Astrocyte of the cerebellum (primary cell): ENCODE measurements at regions not wholly inside any gene's neighbourhood (a gene's known extent, or its start where the extent isn't known, plus 50 kb on each side); places are given as distances from the start of the nearest gene placed in this dataset.

Experiments used
- DNase-seq: peaks from one replicate; pipeline ENCODE4 v3.0.0-alpha.2; 2011; ENCODE audit warnings: low read depth
- H3K4me3 ChIP-seq: 2 replicates; pipeline ENCODE4 v1.5.1; 2011; ENCODE audit warnings: mild to moderate bottlenecking, low read depth, low read length, moderate library complexity
- CTCF ChIP-seq: IDR thresholded peaks from 2 replicates; pipeline ENCODE4 v1.5.1; 2012; ENCODE audit warnings: low read length, low read depth, moderate library complexity, mild to moderate bottlenecking; ENCODE audit errors: missing control alignments
- in situ Hi-C: cut with HindIII; loops from 2 replicates; pipeline ENCODE4 v1.10.0; 2017; ENCODE audit warnings: low sequenced_read_pairs

- in situ Hi-C loops, result no loop called here
- TF ChIP-seq CTCF, result no peak
- no peak for DNase-seq
- no peak overlapping the region for H3K4me3 ChIP-seq
These were observed 365.7 kb downstream of the LRIG3 start for GRCh38 chr12:58554522-58555157.

- H3K4me3 ChIP-seq, result no peak overlapping the region
- TF ChIP-seq CTCF, result no peak
- DNase-seq, result no peak
- in situ Hi-C loops, result no loop called here
These were observed 363.1 kb downstream of the LRIG3 start for GRCh38 chr12:58557171-58557570.

- no peak for TF ChIP-seq CTCF
- no peak overlapping the region for H3K4me3 ChIP-seq
- in situ Hi-C loops, result no loop called here
- DNase-seq, result no peak
These were observed 362.6 kb downstream of the LRIG3 start for GRCh38 chr12:58557661-58558060.

- TF ChIP-seq CTCF, result no peak
These were observed 356.7 kb downstream of the LRIG3 start for GRCh38 chr12:58563621-58564020.

GRCh38 chr12:58564721-58565120, 355.6 kb downstream of the LRIG3 start:
- DNase-seq, result no peak
- TF ChIP-seq CTCF, result no peak
- in situ Hi-C loops, result no loop called here
- no peak overlapping the region for H3K4me3 ChIP-seq

More at GRCh38 chr12:58563621-58564020, 356.7 kb downstream of the LRIG3 start:
- in situ Hi-C loops, result no loop called here
- no peak for DNase-seq
- H3K4me3 ChIP-seq, result no peak overlapping the region

GRCh38 chr12:58566599-58566998, 353.7 kb downstream of the LRIG3 start:
- in situ Hi-C loops, result no loop called here
- H3K4me3 ChIP-seq, result no peak overlapping the region
- DNase-seq, result no peak
- no peak for TF ChIP-seq CTCF

- no peak overlapping the region for H3K4me3 ChIP-seq
- TF ChIP-seq CTCF, result no peak
- no peak for DNase-seq
- in situ Hi-C loops, result no loop called here
These were observed 353.1 kb downstream of the LRIG3 start for GRCh38 chr12:58567189-58567588.
